NOMO-1 (cell line): ENCODE measurements at regions not wholly inside any gene's neighbourhood (a gene's known extent, or its start where the extent isn't known, plus 50 kb on each side); places are given as distances from the start of the nearest gene placed in this dataset.
"Not testable (repeated sequence)": the region's sequence is repeated elsewhere in the genome, so short reads cannot be mapped to it uniquely, and the experiment has no call there.

Experiments used
- DNase-seq, 2 experiments: peaks; one replicate each; lab custom pipeline; 2025; ENCODE audit not compliant: unreplicated experiment in 2 of 2; lab: John Stamatoyannopoulos, UW

DNA sequence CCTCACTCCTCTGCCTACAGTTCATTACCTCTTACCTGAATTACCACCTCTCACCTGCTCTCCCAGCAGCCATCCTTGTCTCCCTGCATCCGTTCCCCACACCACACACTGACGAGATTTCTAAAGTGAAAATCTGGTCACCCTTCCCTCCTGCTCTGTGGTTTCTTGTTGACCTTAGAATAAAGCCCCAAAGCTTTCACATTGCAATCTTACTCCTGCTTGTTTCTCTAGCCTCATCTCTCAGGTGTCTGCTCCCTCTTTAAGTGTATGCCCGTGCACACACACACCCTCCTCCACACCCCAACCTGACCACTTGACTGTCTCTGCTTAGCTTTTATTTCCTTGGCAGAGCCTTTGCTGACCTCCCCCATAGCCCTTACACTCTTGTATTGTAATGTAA is 122.0 kb upstream of the SKOR2 start:
- DNase-seq, result no peak

DNA sequence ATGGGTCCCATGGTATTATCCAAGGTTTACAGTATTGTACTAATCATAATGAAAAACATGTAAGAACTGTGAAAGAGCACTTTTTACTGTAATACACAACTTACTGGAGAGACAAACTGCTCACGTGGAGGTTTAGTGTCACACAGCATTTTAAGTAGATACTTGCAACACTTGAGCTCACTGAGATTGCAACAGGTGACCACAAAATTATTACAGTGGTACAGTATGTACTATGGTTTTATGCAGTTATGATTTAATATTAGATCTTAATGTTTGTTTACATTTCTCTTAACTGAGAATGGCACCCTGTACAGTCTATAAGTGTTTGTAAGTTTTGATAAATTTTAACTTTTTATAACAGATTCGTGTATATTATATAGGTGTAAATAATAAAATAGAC is 118.6 kb upstream of the SKOR2 start:
- no peak for DNase-seq

DNA sequence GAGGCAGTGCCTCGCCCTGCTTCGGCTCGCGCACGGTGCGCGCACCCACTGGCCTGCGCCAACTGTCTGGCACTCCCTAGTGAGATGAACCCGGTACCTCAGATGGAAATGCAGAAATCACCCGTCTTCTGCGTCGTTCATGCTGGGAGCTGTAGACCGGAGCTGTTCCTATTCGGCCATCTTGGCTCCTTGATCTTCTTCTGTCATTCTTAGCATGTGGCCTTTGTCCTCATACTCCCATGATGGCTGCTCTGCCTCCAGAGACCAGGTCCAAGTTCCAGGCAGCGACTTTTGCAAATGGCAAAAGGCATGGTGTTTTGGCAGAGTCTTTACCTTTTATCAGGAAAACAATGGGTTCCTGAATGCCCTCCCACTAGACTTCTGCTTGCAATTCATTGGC is 102.6 kb upstream of the SKOR2 start:
- DNase-seq, result not testable (repeated sequence)

DNA sequence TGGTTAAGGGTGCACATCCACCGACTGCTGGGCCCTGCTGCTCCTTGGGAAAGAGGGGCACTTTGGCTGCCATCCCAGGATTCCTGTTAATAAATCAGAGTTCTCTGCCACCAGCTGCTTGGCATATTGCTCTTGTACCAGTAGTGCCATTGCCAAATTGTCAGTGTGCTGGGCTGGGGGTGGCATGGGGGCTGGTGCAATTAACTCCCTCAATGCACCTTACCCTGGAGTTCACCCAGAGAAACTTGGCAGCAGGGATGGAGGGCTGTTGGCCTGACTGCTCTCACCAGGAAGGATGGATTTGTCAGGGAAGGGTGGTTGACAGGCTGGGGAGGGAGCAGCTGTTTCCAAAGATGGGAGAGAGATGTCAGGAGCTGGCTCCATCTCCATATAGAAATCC is 94.6 kb upstream of the SKOR2 start:
- DNase-seq, result no peak

DNA sequence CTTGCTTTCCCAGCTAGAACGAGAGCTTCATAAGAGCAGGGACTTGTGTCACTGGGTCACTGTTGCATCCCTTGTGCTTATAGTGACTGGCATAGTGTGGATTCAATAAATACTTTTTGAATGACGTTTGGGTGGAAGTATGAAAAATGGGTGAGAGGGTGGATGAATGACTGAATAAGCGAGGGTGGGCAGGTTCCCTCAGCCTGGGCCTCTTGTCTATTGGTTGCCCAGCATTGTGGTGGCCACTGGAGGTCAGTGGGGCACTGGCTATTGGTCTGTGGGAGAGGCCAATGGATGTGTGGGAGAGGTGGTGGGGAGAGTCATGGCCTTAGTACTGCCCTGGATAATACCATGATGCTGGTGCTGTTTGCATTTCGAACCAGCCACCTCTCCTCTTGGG is 93.8 kb upstream of the SKOR2 start:
- no peak for DNase-seq

DNA sequence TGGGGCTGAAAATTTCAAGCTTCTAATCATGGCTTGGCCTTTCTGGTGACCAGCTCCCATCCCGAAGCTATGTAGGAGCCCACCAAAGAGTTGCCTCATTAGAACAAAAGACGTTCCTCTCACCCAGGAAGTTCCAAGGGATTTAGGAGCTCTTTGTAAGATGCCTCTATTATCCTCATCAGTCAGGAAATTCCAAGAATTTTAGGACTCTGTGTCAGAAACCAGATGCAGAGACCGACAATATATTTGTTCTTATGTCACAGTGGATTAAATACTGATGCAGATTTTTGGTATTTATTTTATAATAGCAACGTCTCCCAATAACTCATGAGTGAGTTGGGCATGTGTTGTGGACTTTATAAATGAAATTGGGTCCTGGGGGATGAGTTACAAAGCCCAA is 91.8 kb upstream of the SKOR2 start:
- no peak for DNase-seq

DNA sequence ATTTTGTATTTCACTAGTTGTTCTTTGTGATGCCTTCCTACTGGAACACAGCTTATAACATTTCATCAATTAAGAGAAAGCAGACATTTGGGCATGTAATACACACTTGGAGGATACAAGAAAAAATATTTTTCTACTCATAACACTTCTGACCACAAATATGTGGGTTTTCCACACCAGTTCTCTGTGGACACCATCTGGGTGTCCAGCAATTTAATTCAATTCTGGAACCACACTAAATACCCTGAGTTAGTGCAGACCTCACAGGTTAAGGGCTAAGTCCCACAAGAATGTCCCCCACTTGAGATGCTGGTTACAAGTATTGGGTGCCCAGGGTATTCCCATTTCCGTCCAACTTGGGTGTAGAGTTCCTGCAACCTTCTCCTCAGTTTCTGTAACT is 91.1 kb upstream of the SKOR2 start:
- DNase-seq, result no peak

DNA sequence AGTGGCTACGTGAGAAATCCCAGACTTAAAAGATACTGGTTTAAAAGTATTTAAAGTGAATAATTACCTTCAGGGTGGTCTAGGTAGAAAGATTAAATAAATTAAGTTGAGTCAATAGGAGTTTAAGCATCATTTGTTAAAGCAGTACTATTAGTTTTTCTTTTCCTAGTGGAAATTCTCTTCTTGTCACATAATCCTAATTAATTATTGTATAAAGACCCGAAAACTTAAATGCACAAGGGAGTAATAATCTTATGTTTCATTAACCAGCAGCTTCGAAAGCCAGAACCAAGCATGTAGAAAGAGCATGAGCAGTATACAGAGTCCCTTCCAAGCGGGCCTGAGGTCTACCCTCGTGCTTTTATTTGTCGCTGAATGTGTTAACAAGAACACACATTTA is 90.2 kb upstream of the SKOR2 start:
- DNase-seq, result no peak

DNA sequence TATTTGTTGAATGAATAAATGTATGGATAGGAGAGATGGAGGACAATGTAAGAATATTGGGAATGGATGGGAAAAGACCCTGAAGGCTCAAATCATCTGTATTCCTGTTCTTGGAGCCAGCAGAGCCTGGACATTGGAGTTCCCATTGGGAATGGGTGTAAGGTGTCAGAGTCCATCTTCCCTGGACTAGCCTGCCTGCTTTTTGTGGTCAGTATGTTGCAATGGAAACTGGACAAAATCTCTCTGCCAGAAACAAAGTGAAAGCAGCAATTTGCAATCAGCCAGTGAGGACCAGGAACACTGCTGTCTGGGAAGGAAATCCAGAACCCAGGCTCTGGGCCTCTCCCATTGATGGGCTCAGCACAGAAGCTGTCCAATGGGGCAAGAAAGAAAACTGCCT is 83.5 kb upstream of the SKOR2 start:
- no peak for DNase-seq

DNA sequence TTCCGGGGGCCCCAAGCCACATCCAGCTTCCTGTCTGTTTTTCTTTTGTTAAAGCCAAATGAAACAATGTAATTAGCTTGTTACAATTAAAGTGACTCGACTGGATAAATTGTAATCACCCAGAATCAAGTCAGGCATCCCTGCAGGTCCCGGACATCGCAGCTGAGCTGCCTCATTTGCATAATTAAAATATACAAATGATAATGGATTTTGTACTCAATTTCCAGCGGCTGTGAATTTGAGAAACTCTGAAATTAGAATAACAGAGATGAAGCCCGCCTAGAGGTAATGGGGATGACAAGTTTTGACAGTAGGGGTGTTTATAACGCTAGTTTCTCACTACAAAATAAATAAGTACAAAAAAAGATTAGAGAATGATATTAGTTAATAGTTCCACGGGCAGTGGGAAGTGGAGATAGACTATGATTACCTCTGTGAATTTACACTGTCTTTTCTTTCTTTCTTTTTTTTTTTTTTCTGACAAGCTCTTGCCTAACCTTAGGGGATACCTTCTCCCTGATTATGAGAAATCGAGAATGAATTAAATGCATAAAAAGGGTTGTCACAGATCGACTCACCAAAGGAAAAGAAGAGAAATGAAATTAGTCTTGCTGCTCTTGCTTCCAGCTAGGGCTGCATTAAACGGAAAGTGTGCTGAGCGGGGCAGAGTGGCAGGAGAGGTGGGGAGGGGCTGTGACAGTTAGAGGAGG is 82.6 kb upstream of the SKOR2 start:
- DNase-seq, result no peak

DNA sequence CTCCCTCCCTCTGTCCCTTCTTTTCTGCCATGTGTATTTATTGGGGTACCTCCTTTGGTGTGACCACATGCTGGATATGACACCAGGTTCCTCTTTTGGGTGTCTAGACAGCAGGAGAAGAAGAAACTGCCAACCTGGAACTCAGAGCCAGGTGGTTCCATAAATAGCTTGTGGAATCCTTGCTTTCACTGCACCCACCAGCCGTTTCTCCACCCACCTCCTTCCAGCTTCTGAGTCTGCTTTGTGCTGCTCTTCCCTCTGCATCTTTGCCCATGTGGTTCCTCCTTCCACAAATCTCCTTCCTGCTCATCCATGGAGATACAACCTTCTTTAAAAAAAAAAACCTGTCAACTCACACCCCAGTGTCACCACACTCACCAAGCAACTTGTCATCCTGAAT is 80.2 kb upstream of the SKOR2 start:
- DNase-seq, result no peak

DNA sequence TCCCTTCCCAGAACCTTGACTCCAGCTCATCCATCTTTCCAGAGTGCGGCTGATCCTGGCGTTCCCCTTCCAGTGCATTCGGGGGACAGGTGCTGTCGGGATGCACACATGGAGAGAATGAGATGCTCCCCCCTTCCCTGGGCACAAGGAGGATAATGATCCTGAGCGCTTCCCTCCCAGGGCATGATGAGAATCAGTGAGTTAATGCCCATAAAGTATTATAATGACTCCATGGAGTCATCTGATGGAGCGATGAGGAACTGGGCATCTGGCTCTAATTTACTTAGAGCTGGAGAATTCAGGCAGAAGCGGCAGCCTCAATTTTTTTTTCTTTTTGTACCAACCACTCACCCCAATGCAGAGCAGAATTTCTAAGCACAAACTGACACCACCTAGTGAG is 79.6 kb upstream of the SKOR2 start:
- no peak for DNase-seq

DNA sequence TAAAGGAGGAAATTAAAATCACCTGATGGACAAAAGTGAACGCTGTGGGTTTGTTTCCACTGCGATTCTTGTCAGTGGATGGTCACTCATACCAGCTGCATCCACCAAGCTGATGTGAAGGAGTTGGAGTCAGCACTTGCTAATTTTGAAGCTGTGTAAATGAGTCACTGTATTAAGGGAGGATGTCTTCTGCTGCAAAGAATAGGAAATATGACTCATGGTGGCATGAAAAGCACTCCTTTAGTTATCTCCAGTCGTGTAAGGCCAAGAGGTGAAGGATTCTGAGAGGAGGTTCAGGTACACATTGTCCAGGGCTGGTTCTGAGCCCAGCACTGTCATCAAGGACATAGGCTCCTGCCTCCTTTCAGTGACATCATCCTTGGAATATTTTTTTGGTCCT is 71.7 kb upstream of the SKOR2 start:
- DNase-seq, result no peak

DNA sequence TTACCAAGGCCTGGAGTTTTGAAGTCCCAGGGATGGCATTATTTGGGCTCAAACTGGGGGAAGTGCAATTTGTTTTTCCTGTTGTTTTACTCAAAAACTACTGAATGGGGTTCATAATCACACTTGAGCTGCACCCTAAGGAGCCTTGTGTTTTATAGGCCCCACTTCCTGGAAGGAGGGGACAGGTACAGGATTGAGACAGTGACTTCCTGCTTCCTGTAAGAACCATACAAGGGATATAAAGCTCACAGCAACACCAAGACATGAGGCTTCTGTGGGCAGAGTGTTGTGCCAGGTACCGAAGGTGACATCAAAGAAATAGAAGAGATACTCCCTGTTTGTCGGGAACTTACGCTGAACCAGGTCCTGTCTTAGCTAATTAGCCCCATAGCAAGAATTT is 70.4 kb upstream of the SKOR2 start:
- no peak for DNase-seq

DNA sequence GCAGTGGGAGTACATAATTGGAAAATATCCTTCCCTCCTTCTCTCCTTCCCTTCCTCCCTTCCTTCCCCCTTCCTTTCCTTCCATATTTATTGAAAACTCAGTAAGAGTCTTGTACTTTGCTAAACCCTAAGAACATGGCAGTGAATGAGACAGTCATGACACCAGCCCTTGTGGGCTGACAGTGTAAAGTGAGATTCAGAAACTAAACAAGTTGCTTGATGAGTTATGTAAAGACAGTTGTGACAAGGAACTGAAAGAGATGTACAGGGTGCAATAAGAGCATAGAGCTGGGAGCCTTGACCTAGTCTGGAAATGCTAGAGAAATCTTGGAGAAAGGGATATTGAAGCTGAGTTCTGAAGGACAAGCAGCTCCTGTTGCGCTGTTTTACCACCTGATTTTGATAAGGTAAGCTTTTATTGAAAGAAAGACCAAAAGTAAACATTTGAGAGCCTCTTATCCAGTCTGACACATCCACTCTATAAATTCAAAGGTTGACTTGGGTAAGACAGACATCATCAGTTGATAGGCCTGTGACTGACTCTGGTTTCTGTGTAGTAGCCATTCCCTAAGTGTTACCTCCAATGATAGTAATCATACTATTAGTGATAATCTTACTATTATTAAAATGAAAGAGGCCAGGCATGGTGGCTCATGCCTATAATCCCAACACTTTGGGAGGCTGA is 66.5 kb upstream of the SKOR2 start:
- DNase-seq, result no peak

DNA sequence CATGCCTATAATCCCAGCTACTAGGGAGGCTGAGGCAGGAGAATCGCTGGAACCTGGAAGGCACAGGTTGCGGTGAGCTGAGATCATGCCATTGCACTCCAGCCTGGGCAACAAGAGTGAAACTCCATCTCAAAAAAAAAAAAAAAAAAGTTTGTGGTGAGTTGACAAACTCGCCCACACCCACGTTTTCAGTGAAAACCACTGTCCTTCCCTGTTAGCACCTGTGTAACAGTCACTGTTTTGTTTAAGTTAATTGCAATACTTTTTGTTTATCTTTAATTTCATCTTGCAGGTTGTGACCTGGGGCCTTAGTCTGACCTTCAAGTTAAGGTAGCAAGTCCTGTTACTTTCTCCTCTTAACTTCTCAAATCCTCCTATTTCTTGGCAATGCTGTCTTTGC is 65.5 kb upstream of the SKOR2 start:
- no peak for DNase-seq

DNA sequence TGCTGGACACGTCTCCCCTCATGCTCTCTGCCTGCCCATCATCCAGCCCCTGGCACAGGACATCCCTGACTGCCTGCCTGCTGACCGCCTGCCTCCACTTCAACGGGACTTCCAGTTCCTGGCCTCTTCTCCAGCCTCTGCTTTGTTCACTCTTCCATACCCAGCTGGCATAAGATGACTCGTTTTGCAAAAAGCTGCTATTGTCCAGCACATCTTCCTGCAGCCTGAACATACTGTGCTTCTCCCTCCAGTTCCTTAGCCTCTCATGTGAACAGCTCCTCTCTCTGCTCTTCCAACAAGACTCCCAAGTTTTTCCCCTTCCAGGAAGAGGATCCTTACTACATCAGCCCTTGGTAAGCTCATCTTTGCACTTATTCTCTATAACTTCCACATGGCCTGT is 62.4 kb upstream of the SKOR2 start:
- no peak for DNase-seq

DNA sequence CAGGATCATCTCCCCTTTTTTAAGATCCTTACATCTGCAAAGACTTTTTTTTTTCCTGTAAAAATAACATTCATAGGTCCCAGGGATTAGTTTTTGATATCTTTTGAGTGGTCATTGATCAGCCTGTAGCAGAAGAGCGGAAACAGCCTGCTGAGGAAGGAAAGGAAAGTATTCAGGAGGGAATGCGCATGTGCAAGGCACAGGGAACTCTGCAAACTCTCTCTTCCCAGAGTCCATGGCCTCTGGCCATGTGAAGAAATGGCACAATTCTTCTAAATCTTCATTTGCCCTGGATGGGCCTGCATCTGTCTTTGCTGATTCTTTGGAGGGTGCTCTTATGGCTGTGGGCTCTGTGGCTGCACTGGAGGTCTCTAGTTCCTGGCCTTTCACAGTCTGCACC is 60.1 kb upstream of the SKOR2 start:
- no peak for DNase-seq
